Activated CD4-positive, alpha-beta T cell treated with anti-CD3 and anti-CD28 coated beads, Interleukin-2, amount 10 ng/mL, durations not matched to agents 7 days and 5 days (primary cell): ENCODE measurements at regions not wholly inside any gene's neighbourhood (a gene's known extent, or its start where the extent isn't known, plus 50 kb on each side); places are given as distances from the start of the nearest gene placed in this dataset.
A peak's percentile ranks its signal among the peaks of the same experiment; 100 is the strongest.
"Not testable (repeated sequence)": the region's sequence is repeated elsewhere in the genome, so short reads cannot be mapped to it uniquely, and the experiment has no call there.

Source experiments
- CTCF ChIA-PET: fragments of 350-600 bp; sonication (Branson Sonifier 250); formaldehyde crosslinking; loops from one replicate; lab custom pipeline; 2021; ENCODE audit warnings: antibody characterized with exemption; lab: Charles Lee
- POLR2A ChIA-PET: fragments of 350-600 bp; sonication (Branson Sonifier 250); formaldehyde crosslinking; loops from one replicate; lab custom pipeline; 2021; ENCODE audit warnings: antibody characterized with exemption; lab: Charles Lee
- DNase-seq: peaks from one replicate; pipeline ENCODE4 v3.0.0-alpha.2; 2020
- H3K27ac Mint-ChIP-seq: one replicate; pipeline ENCODE4 v1.8.0; 2021; ENCODE audit warnings: mild to moderate bottlenecking, moderate library complexity, mixed read lengths
- H3K27me3 Mint-ChIP-seq: one replicate; pipeline ENCODE4 v1.8.0; 2021; ENCODE audit warnings: mixed read lengths
- H3K36me3 Mint-ChIP-seq: one replicate; pipeline ENCODE4 v1.8.0; 2021; ENCODE audit warnings: low read depth, mixed read lengths
- H3K4me1 Mint-ChIP-seq: one replicate; pipeline ENCODE4 v1.8.0; 2021; ENCODE audit warnings: mixed read lengths
- H3K4me3 Mint-ChIP-seq: one replicate; pipeline ENCODE4 v1.8.0; 2021; ENCODE audit warnings: mild to moderate bottlenecking, moderate library complexity, mixed read lengths
- H3K9me3 Mint-ChIP-seq: one replicate; pipeline ENCODE4 v1.8.0; 2021; ENCODE audit warnings: mixed read lengths

DNA sequence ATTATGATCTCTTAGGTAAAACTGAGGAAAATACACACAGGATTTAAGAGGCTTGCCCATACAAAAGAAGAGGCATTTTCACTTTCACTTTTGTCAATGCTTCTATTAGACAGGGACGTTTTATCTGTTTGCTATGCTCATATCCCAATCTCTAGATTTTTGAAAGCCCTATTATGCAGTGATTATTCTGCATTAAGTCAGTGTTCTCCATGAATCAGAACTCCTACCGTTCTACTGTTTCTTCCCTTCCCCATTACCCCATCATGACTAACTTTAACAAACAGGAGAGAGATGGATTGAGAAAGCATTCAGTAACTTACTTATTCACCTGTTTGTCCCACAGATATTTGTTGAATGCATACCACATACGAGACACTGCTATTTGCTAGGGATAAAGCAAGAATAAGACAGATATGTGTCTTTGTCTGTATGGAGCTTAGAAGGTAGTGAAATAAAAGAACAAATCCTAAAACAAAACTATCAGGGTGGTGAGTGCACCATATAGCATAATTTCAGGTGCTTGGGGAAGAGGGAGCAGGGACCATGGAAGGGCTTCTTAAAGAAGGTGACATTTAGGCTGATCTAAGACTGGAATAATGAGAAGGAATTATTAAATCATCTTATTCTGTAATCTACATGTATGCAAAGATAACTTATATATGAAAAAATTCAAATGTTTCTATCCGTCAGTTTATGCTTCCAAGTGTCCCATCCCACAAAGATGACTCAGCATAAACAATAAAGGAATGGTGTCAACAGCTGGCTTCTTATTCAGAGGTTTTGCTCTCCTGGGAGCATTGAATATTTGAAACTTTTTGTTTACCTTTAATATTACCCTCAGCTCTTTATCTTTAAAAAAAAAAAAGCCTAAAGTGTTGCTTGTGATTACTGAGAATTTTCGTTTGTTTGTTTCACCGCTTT, 328.1 kb downstream of the HINT1 start:
- Mint-ChIP-seq H3K9me3 (peaks cover 7% of the 10 kb centered on the region), H3K4me3 (peak overlapping the region; percentile 73), H3K27ac (peak overlapping the region; percentile 89), H3K36me3 (no peaks in the 10 kb centered on the region), H3K27me3 (peaks cover 8% of the 10 kb centered on the region), H3K4me1 (peaks cover 15% of the 10 kb centered on the region)
- POLR2A ChIA-PET = no interaction called here
- CTCF ChIA-PET = no interaction called here
- no peak for DNase-seq

DNA sequence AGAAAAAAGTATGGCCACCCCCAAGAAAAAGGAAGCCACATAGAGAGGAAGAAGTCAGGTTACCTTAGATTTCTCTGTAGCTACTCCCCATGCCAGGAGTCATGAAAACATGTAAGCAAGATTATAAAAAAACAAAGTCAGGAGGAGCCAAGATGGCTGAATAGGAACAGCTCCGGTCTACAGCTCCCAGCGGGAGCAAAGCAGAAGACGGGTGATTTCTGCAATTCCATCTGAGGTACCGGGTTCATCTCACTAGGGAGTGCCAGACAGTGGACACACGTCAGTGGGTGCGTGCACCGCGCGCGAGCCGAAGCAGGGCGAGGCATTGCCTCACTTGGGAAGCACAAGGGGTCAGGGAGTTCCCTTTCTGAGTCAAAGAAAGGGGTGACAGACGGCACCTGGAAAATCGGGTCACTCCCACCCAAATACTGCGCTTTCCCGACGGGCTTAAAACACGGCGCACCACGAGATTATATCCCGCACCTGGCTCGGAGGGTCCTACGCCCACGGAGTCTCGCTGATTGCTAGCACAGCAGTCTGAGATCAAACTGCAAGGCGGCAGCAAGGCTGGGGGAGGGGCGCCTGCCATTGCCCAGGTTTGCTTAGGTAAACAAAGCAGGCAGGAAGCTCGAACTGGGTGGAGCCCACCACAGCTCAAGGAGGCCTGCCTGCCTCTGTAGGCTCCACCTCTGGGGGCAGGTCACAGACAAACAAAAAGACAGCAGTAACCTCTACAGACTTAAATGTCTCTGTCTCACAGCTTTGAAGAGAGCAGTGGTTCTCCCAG, 347.3 kb downstream of the HINT1 start:
- peak; percentile 22 for DNase-seq
- POLR2A ChIA-PET, H3K27me3 Mint-ChIP-seq, H3K9me3 Mint-ChIP-seq, CTCF ChIA-PET, H3K4me3 Mint-ChIP-seq: not testable (repeated sequence)
- Mint-ChIP-seq H3K4me1 (peaks cover 13% of the 10 kb centered on the region), H3K36me3 (peaks cover 10% of the 10 kb centered on the region), H3K27ac (peak overlapping the region; percentile 77)

DNA sequence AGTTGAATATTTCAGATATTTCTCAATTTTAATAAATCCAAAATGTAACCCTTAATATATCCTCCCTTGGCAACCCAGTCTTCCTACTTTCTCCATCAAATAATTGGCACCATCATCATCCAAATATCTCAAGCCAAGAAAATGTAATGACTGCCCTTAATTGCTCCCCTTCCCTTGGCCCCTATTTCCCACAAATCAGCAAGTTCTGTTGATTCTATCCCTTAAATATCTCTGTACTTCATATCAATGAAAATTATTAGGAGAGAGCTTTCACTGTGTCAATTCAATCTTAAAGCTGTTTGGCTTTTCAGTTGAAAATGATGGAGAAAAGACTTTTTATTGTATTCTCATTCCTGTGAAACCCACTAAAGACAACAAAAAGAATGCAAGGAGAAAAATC, 349.8 kb downstream of the HINT1 start:
- DNase-seq = no peak
- peaks cover 6% of the 10 kb centered on the region for H3K9me3 Mint-ChIP-seq
- no peak overlapping the region for H3K27ac Mint-ChIP-seq
- peaks cover 10% of the 10 kb centered on the region for H3K36me3 Mint-ChIP-seq
- ChIA-PET CTCF (no interaction called here), POLR2A (no interaction called here)
- peaks cover 3% of the 10 kb centered on the region for H3K27me3 Mint-ChIP-seq
- peaks cover 13% of the 10 kb centered on the region for H3K4me1 Mint-ChIP-seq
- H3K4me3 Mint-ChIP-seq = no peak overlapping the region

DNA sequence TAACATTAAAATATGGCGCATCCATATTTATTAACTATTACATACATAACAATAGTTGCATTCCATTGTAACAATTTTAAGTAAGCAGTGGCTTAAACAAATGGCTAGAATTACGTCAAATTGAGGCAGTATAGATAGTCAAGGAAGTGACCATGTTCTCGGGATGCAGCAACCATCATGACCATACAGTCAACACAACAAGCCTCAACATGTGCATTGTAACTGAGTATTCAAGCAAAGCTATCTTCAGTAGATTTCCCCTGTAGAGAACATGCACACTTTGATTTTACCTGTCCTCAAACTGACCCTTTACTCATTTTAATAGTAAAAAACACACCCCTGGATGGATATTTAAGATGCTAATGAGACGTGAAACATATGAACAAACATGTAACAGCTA, 356.4 kb downstream of the HINT1 start:
- H3K36me3 Mint-ChIP-seq = no peaks in the 10 kb centered on the region
- no peaks in the 10 kb centered on the region for H3K9me3 Mint-ChIP-seq
- H3K27ac Mint-ChIP-seq = no peak overlapping the region
- no peak overlapping the region for H3K4me3 Mint-ChIP-seq
- H3K27me3 Mint-ChIP-seq = peaks cover 3% of the 10 kb centered on the region
- H3K4me1 Mint-ChIP-seq = no peaks in the 10 kb centered on the region
- ChIA-PET POLR2A (no interaction called here), CTCF (no interaction called here)
- no peak for DNase-seq

DNA sequence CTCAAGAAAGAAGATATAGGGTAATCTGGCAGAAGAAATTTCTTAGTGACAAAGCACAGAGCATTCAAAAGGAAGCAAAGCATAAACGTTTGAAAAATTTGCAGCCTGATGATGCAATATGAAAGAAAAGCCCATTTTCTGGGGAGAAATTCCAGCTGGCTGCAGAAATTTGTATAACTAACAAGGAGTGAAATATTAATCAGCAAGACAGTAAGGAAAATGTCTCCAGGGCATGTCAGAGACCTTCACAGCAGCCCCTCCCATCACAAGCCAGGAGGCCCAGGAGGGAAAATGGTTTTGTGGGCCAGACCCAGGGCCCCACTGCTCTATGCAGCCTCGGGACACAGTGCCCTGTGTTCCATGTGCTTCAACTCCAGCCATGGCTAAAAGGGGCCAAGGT, 359.4 kb downstream of the HINT1 start:
- H3K9me3 Mint-ChIP-seq = no peaks in the 10 kb centered on the region
- no peak overlapping the region for H3K27ac Mint-ChIP-seq
- H3K4me3 Mint-ChIP-seq = no peak overlapping the region
- peaks cover 2% of the 10 kb centered on the region for H3K27me3 Mint-ChIP-seq
- H3K36me3 Mint-ChIP-seq = no peaks in the 10 kb centered on the region
- no peaks in the 10 kb centered on the region for H3K4me1 Mint-ChIP-seq
- ChIA-PET CTCF (interaction anchor here (0.5 kb wide), 1 partner anchor 23 kb away, joined by 4 read pairs; no protein-coding TSS in a partner anchor), POLR2A (no interaction called here)
- no peak for DNase-seq

DNA sequence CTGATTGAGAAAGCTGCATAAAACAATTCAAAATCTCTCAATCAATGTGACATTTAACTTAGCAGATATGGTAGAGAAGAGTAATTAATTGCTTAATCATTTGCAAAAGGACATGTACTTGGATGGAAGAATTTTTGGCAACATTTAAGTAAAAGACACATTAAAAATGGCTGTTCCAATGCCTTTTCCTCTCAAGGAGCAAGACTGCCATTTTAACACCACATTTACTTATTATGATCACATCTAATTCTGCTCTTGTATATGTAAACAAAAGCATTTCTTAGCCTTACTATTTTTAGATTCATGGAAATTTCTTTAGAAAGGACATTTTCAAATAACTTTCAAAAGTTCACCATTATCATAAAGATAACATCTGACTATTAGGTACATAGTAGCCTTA, 360.0 kb downstream of the HINT1 start:
- Mint-ChIP-seq H3K4me1 (no peaks in the 10 kb centered on the region), H3K27ac (no peak overlapping the region), H3K4me3 (no peak overlapping the region), H3K27me3 (peaks cover 2% of the 10 kb centered on the region), H3K9me3 (no peaks in the 10 kb centered on the region), H3K36me3 (no peaks in the 10 kb centered on the region)
- ChIA-PET CTCF (no interaction called here), POLR2A (no interaction called here)
- DNase-seq = no peak

DNA sequence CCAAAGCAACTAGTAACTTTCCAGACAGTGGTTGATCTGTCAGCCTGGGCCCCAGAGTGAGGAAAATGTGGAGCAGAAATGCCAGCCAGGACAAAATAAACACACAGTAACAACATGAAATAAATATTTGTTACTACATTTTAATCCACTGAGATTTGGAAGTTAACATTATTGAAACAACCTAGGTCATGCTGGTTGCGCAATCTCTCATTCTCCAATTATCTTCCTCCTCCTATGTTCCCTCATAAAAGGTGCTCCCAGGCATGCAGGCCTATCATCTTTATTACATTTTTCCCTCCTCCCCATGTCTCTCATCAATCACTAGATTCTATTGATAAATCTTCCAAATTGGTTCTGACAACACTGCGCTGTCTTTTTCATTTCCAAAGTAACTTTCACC, 363.1 kb downstream of the HINT1 start:
- POLR2A ChIA-PET = no interaction called here
- H3K36me3 Mint-ChIP-seq = no peaks in the 10 kb centered on the region
- no peak overlapping the region for H3K4me3 Mint-ChIP-seq
- CTCF ChIA-PET = no interaction called here
- DNase-seq = no peak
- peaks cover 2% of the 10 kb centered on the region for H3K27me3 Mint-ChIP-seq
- H3K9me3 Mint-ChIP-seq = peaks cover 4% of the 10 kb centered on the region
- H3K27ac Mint-ChIP-seq = no peak overlapping the region
- H3K4me1 Mint-ChIP-seq = no peaks in the 10 kb centered on the region

DNA sequence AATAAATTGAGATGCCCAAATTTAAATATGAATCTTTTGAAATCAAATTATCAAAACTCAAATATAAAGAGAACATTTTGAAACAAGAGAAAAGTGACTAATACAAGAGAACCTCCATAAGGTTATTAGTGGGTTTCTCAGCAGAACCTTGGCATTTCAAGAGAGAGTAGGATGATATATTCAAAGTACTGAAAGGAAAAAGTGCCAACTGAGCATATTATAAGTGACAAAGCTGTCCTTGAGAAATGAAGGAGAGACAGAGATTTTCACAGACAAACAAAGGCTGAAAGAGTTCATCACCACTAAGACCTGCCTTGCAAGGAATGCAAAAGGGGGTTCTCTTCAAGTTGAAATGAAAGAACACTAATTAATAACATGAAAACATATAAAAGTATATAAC, 366.0 kb downstream of the HINT1 start:
- Mint-ChIP-seq H3K27ac (no peak overlapping the region), H3K9me3 (peaks cover 4% of the 10 kb centered on the region), H3K4me1 (no peaks in the 10 kb centered on the region), H3K4me3 (no peak overlapping the region), H3K36me3 (no peaks in the 10 kb centered on the region), H3K27me3 (peaks cover 2% of the 10 kb centered on the region)
- ChIA-PET CTCF (no interaction called here), POLR2A (no interaction called here)
- DNase-seq = no peak

DNA sequence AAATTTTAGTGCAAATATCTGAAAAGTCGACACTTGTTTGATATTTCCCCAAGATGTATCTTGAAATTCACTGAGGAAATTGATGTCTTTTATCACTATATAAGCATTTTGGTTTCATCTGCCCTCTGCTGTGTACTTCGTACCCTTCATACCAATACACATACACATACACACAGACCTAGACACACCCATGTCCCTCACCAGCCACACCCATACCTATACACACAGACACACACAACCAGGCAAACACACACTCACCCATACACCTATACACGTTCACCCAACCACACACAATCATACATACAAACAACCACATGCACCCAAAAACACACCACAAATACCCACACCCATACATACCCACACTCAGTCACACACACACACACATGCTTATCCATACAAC, 367.8 kb downstream of the HINT1 start:
- POLR2A ChIA-PET = no interaction called here
- DNase-seq = no peak
- Mint-ChIP-seq H3K9me3 (peaks cover 4% of the 10 kb centered on the region), H3K36me3 (no peaks in the 10 kb centered on the region), H3K27me3 (peaks cover 7% of the 10 kb centered on the region), H3K27ac (no peak overlapping the region), H3K4me1 (no peaks in the 10 kb centered on the region), H3K4me3 (no peak overlapping the region)
- CTCF ChIA-PET = no interaction called here

DNA sequence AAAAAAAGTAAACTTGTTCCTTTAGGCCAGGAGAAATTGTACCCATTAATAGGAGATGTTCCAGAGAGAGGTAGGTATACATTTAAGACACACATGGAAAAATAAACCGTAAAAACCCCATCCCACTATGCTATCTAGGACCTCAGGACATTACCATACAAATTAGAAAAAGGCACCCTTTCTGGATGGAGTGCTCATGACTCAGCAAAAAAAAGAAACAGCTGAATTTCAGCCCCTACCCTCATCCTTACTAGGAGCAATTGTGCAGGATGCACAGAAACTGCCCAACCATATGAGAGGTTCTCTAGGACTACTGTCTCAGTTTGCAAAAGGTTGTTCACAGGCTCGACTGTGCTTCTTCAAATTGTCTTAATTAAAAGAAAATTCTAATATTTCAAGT, 368.2 kb downstream of the HINT1 start:
- Mint-ChIP-seq H3K36me3 (no peaks in the 10 kb centered on the region), H3K27ac (no peak overlapping the region), H3K9me3 (peaks cover 4% of the 10 kb centered on the region), H3K4me3 (no peak overlapping the region), H3K4me1 (no peaks in the 10 kb centered on the region), H3K27me3 (peaks cover 7% of the 10 kb centered on the region)
- ChIA-PET CTCF (no interaction called here), POLR2A (no interaction called here)
- DNase-seq = no peak

DNA sequence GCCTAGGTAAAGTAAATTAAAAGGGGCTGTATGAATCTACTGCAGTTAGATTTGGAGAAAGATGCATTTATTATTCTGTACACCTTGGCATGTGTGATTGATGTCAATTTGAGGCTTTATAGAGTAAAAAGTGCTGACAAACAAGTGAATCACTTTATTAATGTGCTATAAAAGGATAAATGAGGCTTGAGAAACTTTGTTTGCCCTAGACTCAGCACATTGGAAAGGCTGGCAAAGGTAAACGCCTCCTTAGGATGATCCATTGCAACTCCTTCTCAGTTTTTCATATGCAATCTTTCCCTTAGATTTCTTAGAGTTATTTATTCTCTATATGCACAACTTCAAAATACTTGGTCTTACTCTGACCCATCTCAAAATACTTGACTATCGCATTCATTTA, 369.0 kb downstream of the HINT1 start:
- H3K27ac Mint-ChIP-seq = no peak overlapping the region
- ChIA-PET CTCF (no interaction called here), POLR2A (no interaction called here)
- peaks cover 4% of the 10 kb centered on the region for H3K9me3 Mint-ChIP-seq
- DNase-seq = no peak
- H3K4me1 Mint-ChIP-seq = no peaks in the 10 kb centered on the region
- no peaks in the 10 kb centered on the region for H3K36me3 Mint-ChIP-seq
- H3K4me3 Mint-ChIP-seq = no peak overlapping the region
- peaks cover 7% of the 10 kb centered on the region for H3K27me3 Mint-ChIP-seq

DNA sequence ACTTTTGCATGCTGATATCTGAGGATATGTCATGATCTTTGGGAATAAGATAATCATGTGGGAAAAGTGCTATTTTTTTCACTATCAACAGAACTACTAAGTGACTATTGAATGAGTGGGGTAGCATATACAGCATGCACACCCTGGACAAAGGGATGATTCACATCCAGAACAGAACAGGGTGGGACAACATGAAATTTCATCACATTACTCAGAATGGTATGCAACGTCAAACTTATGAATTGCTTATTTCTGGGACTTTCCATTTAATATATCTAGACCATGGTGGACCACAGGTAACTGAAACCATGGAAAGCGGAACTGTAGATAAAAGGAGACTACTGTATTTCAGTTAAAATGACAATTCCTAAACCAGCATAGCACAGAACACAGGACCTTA, 370.0 kb downstream of the HINT1 start:
- POLR2A ChIA-PET = no interaction called here

DNA sequence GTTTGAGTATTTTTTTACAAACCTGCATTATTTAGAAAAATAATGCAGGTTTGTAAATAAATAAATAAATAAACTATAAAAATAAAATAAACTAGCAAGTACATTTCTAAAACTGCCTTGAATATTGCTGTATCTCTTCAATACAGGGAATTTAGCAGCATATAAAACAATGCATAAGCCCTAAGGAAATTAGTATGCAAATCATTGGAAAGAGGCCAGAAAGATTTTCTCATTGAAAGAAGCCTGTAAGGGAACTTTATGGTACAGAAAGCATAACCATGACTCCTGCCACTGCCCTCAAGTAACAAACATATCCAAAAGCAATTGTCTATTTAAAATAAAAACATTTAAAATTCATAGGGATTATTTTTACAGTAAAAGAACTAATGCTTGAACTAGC, 387.3 kb downstream of the HINT1 start:
- CTCF ChIA-PET = no interaction called here
- no peak overlapping the region for H3K27ac Mint-ChIP-seq
- POLR2A ChIA-PET = no interaction called here
- H3K4me1 Mint-ChIP-seq = no peaks in the 10 kb centered on the region
- H3K36me3 Mint-ChIP-seq = no peaks in the 10 kb centered on the region
- H3K9me3 Mint-ChIP-seq = no peaks in the 10 kb centered on the region
- H3K27me3 Mint-ChIP-seq = peaks cover 4% of the 10 kb centered on the region
- no peak overlapping the region for H3K4me3 Mint-ChIP-seq
- no peak for DNase-seq

More for the DNA sequence above, 370.0 kb downstream of the HINT1 start:
- CTCF ChIA-PET = no interaction called here
- Mint-ChIP-seq H3K27me3 (peaks cover 7% of the 10 kb centered on the region), H3K9me3 (peaks cover 4% of the 10 kb centered on the region), H3K4me1 (no peaks in the 10 kb centered on the region), H3K27ac (no peak overlapping the region), H3K36me3 (no peaks in the 10 kb centered on the region), H3K4me3 (no peak overlapping the region)
- no peak for DNase-seq
